HEK293T (cell line): ENCODE measurements at regions not wholly inside any gene's neighbourhood (a gene's known extent, or its start where the extent isn't known, plus 50 kb on each side); places are given as distances from the start of the nearest gene placed in this dataset.

Source experiments
- BHLHE40 ChIP-seq: fragments of 450-650 bp; IDR thresholded peaks from 2 replicates; pipeline ENCODE4 v1.6.1; 2016; ENCODE audit warnings: mild to moderate bottlenecking, moderate library complexity, borderline replicate concordance
- CTBP1 ChIP-seq: fragments of 450-650 bp; IDR thresholded peaks from 2 replicates; pipeline ENCODE4 v1.6.1; 2016; ENCODE audit warnings: borderline replicate concordance
- L3MBTL2 ChIP-seq: fragments of 450-650 bp; conservative IDR thresholded peaks from 2 replicates; pipeline ENCODE4 v1.6.1; 2016; ENCODE audit warnings: mild to moderate bottlenecking
- SP1 ChIP-seq: fragments of 450-650 bp; IDR thresholded peaks from 2 replicates; pipeline ENCODE4 v1.6.1; 2017
- TARDBP ChIP-seq: fragments of 450-650 bp; IDR thresholded peaks from 2 replicates; pipeline ENCODE4 v1.6.1; 2016
- TF ChIP-seq, protein P1 (sequence below): fragments of 450-650 bp; IDR thresholded peaks from 2 replicates; pipeline ENCODE4 v1.6.1; 2016

DNA sequence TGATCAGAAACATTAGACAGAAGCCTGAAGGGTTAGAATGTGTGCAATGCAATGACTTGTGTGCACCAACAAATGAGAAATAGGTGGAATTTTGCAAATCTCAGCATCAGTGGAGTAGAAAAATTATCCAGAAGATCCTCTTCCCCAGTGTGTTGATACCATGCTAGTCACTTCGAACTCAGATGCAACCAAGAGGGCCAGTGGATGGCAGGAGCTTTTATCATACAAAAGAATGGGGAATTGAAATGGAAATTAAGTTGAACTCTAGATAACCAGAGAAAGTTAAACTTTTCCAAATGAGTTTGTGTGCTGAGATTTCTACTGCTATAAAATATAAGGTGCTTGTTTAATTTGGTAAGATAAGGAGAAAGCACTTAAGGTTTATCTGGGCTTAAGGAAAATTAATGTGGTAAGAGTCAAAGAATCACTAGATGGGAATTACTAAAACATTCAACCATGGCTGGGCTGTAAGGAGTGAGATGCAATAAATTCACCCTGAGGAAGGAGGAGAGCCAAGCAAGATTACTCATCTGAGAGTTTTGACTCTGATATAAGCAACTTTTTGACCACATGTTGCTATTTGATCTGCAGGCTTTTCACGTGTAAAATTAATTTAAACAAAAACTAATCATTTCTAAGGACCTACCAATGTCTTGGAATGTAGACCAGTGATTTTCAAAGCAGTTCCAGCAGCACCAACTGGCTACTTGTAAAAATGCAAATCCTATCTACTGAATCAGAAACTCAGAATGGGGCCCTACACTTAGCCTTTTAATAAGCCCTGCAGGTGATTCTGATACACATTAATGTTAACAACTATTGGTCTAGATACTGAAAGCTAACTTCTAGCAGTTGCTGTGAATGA is 113.2 kb downstream of the CDC14C start:
- TF ChIP-seq, protein P1, sequence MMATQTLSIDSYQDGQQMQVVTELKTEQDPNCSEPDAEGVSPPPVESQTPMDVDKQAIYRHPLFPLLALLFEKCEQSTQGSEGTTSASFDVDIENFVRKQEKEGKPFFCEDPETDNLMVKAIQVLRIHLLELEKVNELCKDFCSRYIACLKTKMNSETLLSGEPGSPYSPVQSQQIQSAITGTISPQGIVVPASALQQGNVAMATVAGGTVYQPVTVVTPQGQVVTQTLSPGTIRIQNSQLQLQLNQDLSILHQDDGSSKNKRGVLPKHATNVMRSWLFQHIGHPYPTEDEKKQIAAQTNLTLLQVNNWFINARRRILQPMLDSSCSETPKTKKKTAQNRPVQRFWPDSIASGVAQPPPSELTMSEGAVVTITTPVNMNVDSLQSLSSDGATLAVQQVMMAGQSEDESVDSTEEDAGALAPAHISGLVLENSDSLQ: no peak
- TF ChIP-seq BHLHE40: no peak
- no peak for TF ChIP-seq TARDBP
- TF ChIP-seq L3MBTL2: no peak
- TF ChIP-seq SP1: no peak
- no peak for TF ChIP-seq CTBP1
